ENCODE measurements at regions not wholly inside any gene's neighbourhood (a gene's known extent, or its start where the extent isn't known, plus 50 kb on each side); places are given as distances from the start of the nearest gene placed in this dataset.
"Not testable (repeated sequence)": the region's sequence is repeated elsewhere in the genome, so short reads cannot be mapped to it uniquely, and the experiment has no call there.

GRCh38 chr11:13614918-13615317, 53.5 kb upstream of the FAR1 start:
- DNase-seq (ENCODE audit: low spot score), result not testable (repeated sequence)

GRCh38 chr11:13608656-13609055, 59.8 kb upstream of the FAR1 start:
- no peak for DNase-seq (ENCODE audit: low spot score)

GRCh38 chr11:13606701-13607100, 61.8 kb upstream of the FAR1 start:
- DNase-seq (ENCODE audit: low spot score), result no peak

- DNase-seq (ENCODE audit: low spot score), result no peak
These were observed 64.8 kb upstream of the FAR1 start for GRCh38 chr11:13603661-13604060.

- no peak for DNase-seq (ENCODE audit: low spot score)
These were observed 65.6 kb upstream of the FAR1 start for GRCh38 chr11:13602844-13603243.

- no peak for DNase-seq (ENCODE audit: low spot score)
These were observed 71.7 kb upstream of the FAR1 start for GRCh38 chr11:13596611-13597326.

GRCh38 chr11:13595166-13595565, 73.3 kb upstream of the FAR1 start:
- peak; percentile 68 for DNase-seq (ENCODE audit: low spot score)

- no peak for DNase-seq (ENCODE audit: low spot score)
These were observed 74.4 kb upstream of the FAR1 start for GRCh38 chr11:13594044-13594443.

GRCh38 chr11:13578514-13579140, 82.8 kb upstream of the PTH start:
- DNase-seq (ENCODE audit: low spot score), result no peak

GRCh38 chr11:13577881-13578280, 82.1 kb upstream of the PTH start:
- DNase-seq (ENCODE audit: low spot score), result no peak

GRCh38 chr11:13576995-13577394, 81.2 kb upstream of the PTH start:
- no peak for DNase-seq (ENCODE audit: low spot score)

GRCh38 chr11:13575385-13575784, 79.6 kb upstream of the PTH start:
- DNase-seq (ENCODE audit: low spot score), result not testable (repeated sequence)

- DNase-seq (ENCODE audit: low spot score), result no peak
These were observed 71.8 kb upstream of the PTH start for GRCh38 chr11:13567551-13567950.

GRCh38 chr11:13561860-13562259, 66.1 kb upstream of the PTH start:
- DNase-seq (ENCODE audit: low spot score), result no peak

- not testable (repeated sequence) for DNase-seq (ENCODE audit: low spot score)
These were observed 64.5 kb upstream of the PTH start for GRCh38 chr11:13560341-13560740.

- DNase-seq (ENCODE audit: low spot score), result no peak
These were observed 57.0 kb upstream of the PTH start for GRCh38 chr11:13552784-13553183.

- DNase-seq (ENCODE audit: low spot score), result no peak
These were observed 56.0 kb upstream of the PTH start for GRCh38 chr11:13551834-13552233.

- no peak for DNase-seq (ENCODE audit: low spot score)
These were observed 55.0 kb upstream of the PTH start for GRCh38 chr11:13550761-13551160.

GRCh38 chr11:13546092-13546491, 50.3 kb upstream of the PTH start:
- DNase-seq (ENCODE audit: low spot score), result not testable (repeated sequence)

Data from AG20443 (cell line).